Bronchial epithelial cell (primary cell): ENCODE measurements at regions not wholly inside any gene's neighbourhood (a gene's known extent, or its start where the extent isn't known, plus 50 kb on each side); places are given as distances from the start of the nearest gene placed in this dataset.

Source experiments
- DNase-seq: peaks from one replicate; pipeline ENCODE4 v3.0.0-alpha.2; 2010; ENCODE audit warnings: low read depth
- FAIRE-seq: peaks from 2 replicates; lab custom pipeline; 2011; peaks lifted over from hg19 to GRCh38; lab: Jason Lieb, UNC
- H3K27me3 ChIP-seq: 2 replicates; pipeline ENCODE4 v1.5.1; 2011; ENCODE audit warnings: low read length; ENCODE audit not compliant: control insufficient read depth, insufficient read depth
- H3K36me3 ChIP-seq: 2 replicates; pipeline ENCODE4 v1.5.1; 2011; ENCODE audit warnings: low read length; ENCODE audit not compliant: control insufficient read depth, insufficient read depth
- H3K4me3 ChIP-seq: 2 replicates; pipeline ENCODE4 v1.5.1; 2011; ENCODE audit warnings: mild to moderate bottlenecking, low read depth, low read length, control low read depth
- TF ChIP-seq, protein P1 (sequence below): IDR thresholded peaks from 2 replicates; pipeline ENCODE4 v1.5.1; 2011; ENCODE audit warnings: mild to moderate bottlenecking, moderate library complexity, low read length, control low read depth, inconsistent platforms; ENCODE audit not compliant: insufficient read depth, severe bottlenecking

DNA sequence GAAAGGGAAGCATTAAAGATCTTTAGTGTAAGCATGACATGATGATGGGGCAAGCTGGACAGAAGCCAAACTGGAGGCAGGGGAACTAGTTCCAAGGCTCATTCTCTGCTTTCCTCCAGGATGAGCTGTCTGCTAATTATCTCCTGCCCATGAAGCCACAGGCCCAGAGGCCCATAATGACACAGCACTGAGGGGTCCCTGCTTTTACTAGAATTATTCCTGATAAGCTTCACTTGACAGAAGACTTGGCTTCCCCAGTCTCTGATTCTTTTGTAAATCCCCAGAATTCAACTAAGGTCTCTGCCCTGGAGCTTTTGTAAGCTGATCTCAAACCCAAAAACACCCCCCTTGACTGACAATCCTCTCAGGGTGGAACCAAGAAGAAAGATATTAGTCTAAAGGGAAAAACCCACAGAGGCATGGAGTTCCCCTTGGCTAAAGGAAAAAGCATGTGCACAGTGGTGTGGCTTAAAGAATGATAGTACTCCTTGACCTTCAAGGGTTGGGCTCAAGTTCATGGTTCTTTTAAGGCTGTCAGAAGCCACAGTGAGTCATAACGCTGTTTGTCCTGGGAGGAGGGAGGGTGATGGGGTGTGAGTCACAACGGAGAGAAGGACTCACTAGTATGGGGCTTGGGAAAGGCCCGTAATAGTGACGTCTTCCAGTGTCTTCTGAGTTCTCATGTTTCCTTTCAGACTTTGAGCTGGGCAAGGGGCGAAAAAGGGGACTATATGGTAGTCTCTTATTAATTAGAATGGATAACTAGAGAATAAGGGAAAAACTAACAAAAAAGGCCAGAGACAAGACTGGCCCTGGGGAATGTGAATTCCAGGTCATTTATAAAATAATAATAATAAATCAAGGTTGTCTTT is 146.0 kb upstream of the CPEB2 start:
- no peak overlapping the region for H3K4me3 ChIP-seq
- TF ChIP-seq, protein P1, sequence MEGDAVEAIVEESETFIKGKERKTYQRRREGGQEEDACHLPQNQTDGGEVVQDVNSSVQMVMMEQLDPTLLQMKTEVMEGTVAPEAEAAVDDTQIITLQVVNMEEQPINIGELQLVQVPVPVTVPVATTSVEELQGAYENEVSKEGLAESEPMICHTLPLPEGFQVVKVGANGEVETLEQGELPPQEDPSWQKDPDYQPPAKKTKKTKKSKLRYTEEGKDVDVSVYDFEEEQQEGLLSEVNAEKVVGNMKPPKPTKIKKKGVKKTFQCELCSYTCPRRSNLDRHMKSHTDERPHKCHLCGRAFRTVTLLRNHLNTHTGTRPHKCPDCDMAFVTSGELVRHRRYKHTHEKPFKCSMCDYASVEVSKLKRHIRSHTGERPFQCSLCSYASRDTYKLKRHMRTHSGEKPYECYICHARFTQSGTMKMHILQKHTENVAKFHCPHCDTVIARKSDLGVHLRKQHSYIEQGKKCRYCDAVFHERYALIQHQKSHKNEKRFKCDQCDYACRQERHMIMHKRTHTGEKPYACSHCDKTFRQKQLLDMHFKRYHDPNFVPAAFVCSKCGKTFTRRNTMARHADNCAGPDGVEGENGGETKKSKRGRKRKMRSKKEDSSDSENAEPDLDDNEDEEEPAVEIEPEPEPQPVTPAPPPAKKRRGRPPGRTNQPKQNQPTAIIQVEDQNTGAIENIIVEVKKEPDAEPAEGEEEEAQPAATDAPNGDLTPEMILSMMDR = no peak
- no peaks in the 10 kb centered on the region for H3K36me3 ChIP-seq
- peak; percentile 95 for FAIRE-seq
- no peaks in the 10 kb centered on the region for H3K27me3 ChIP-seq
- DNase-seq = peak; percentile 99

- H3K27me3 ChIP-seq = no peaks in the 10 kb centered on the region
- no peak for FAIRE-seq
- TF ChIP-seq, protein P1 = no peak
- H3K36me3 ChIP-seq = no peaks in the 10 kb centered on the region
- no peak for DNase-seq
- no peak overlapping the region for H3K4me3 ChIP-seq
These were observed 145.4 kb upstream of the CPEB2 start for GRCh38 chr4:14856934-14857235.

GRCh38 chr4:14857475-14857874 is 144.8 kb upstream of the CPEB2 start:
- TF ChIP-seq, protein P1 = no peak
- DNase-seq (no peak), FAIRE-seq (no peak)
- H3K4me3 ChIP-seq = no peak overlapping the region
- no peaks in the 10 kb centered on the region for H3K27me3 ChIP-seq
- H3K36me3 ChIP-seq = no peaks in the 10 kb centered on the region

DNA sequence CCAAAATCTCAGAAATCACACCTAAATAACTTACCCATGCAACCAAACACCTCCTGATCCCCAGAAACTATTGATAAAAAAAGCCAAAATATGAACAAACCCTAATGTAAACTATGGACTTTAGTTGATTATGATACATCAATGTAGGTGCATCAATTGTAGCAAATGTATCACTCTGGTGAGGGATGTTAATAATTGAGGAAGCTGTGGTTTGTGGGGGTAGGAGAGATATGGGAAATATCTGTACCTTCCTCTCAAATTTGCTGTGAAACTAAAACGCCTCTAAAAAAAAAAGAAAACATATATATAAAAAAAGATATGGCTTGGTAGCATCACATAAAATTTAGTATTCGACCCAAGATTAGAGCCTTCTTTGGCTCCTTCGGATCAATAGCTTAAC is 144.3 kb upstream of the CPEB2 start:
- FAIRE-seq (no peak), DNase-seq (no peak)
- Histone ChIP-seq H3K27me3 (no peaks in the 10 kb centered on the region), H3K36me3 (no peaks in the 10 kb centered on the region), H3K4me3 (no peak overlapping the region)
- TF ChIP-seq, protein P1 = no peak

GRCh38 chr4:14862891-14863290 is 139.4 kb upstream of the CPEB2 start:
- FAIRE-seq (no peak), DNase-seq (no peak)
- TF ChIP-seq, protein P1 = no peak
- Histone ChIP-seq H3K36me3 (no peaks in the 10 kb centered on the region), H3K4me3 (no peak overlapping the region), H3K27me3 (no peaks in the 10 kb centered on the region)
